Esophagus squamous epithelium (tissue), 5 donors: ENCODE measurements at regions not wholly inside any gene's neighbourhood (a gene's known extent, or its start where the extent isn't known, plus 50 kb on each side); places are given as distances from the start of the nearest gene placed in this dataset.
A peak's percentile ranks its signal among the peaks of the same experiment; 100 is the strongest.

Experiments used
- DNase-seq: peaks from one replicate; lab custom pipeline; 2025; lab: John Stamatoyannopoulos, UW
- H3K27ac ChIP-seq, 4 donors: fragments of 200-600 bp; sonication (generic); one replicate each; pipeline ENCODE4 v1.5.1; 2016 to 2019; ENCODE audit warnings: mild to moderate bottlenecking in 1 of 4
- H3K27me3 ChIP-seq, 4 donors: fragments of 200-600 bp; sonication (generic); 1 replicate in 3 of 4; 2 replicates in 1 of 4; pipeline versions ENCODE4 v1.5.1 to v1.6.0; 2017 to 2021; ENCODE audit warnings: antibody characterized with exemption in 1 of 4
- H3K36me3 ChIP-seq, 3 donors: fragments of 200-600 bp; sonication (generic); one replicate each; pipeline ENCODE4 v1.5.1; 2016 to 2019
- H3K4me1 ChIP-seq, 3 donors: fragments of 200-600 bp; sonication (generic); one replicate each; pipeline ENCODE4 v1.5.1; 2017 to 2019
- H3K4me3 ChIP-seq, 4 donors: fragments of 200-600 bp; sonication (generic); 1 replicate in 3 of 4; 2 replicates in 1 of 4; pipeline ENCODE4 v1.5.1; 2016 to 2019; ENCODE audit warnings: mild to moderate bottlenecking in 2 of 4, moderate library complexity in 1 of 4
- H3K9me3 ChIP-seq, 3 donors: fragments of 200-600 bp; sonication (generic); one replicate each; pipeline ENCODE4 v1.5.1; 2016 to 2019
- CTCF ChIP-seq, 6 experiments: fragments of 450-650 bp in 4 of 6; fragments of 200-600 bp in 2 of 6; sonication (generic) in 2 of 6; IDR thresholded peaks; one replicate each; pipeline ENCODE4 v1.5.1; 2016 to 2019; ENCODE audit warnings: antibody characterized with exemption in 6 of 6, mild to moderate bottlenecking in 4 of 6, moderate library complexity in 4 of 6
- POLR2A ChIP-seq, 4 donors: fragments of 450-650 bp; IDR thresholded peaks; one replicate each; pipeline ENCODE4 v1.6.1; 2017; ENCODE audit warnings: antibody characterized with exemption in 4 of 4, mild to moderate bottlenecking in 4 of 4, moderate library complexity in 3 of 4
- WGBS, 2 donors: methylation state at CpG; one replicate each; pipeline ENCODE4 v1.1.5; 2018; 5-methylcytosine and 5-hydroxymethylcytosine counted together
- intact Hi-C: fragments of 100-400 bp; cut with DNase I; formaldehyde crosslinking; loops from one replicate; pipeline ENCODE4 v1.15.0; 2022
- donor health status: DM: yes; HTN: yes; CAD: no.

- no peak overlapping the region for H3K4me3 ChIP-seq
- no peak for DNase-seq
- H3K27me3 ChIP-seq = no peaks in the 10 kb centered on the region
- H3K27ac ChIP-seq = no peak overlapping the region
- intact Hi-C loops = no loop called here
- no peaks in the 10 kb centered on the region for H3K4me1 ChIP-seq
- TF ChIP-seq CTCF (IDR thresholded peaks at IDR 0.05) (no peak), POLR2A (IDR thresholded peaks at IDR 0.05) (no peak)
- no peaks in the 10 kb centered on the region for H3K9me3 ChIP-seq
- H3K36me3 ChIP-seq = no peaks in the 10 kb centered on the region
Measured at GRCh38 chr5:20286512-20286911, 298.5 kb upstream of the CDH18 start.

GRCh38 chr5:20276959-20277263, 288.9 kb upstream of the CDH18 start:
- 71 to 82% methylated on average over 3 to 5 of the region's 5 CpGs for WGBS, 2 donors
- no peak overlapping the region for H3K27ac ChIP-seq
- no peaks in the 10 kb centered on the region for H3K36me3 ChIP-seq
- no peak overlapping the region for H3K4me3 ChIP-seq
- no peak for TF ChIP-seq POLR2A (IDR thresholded peaks at IDR 0.05)
- TF ChIP-seq CTCF (IDR thresholded peaks at IDR 0.05) = no peak
- no peak for DNase-seq
- no peaks in the 10 kb centered on the region for H3K27me3 ChIP-seq
- peaks cover 0 to 10% (median 0%) of the 10 kb centered on the region in 3 donors for H3K9me3 ChIP-seq
- peaks cover 0 to 16% (median 0%) of the 10 kb centered on the region in 3 donors for H3K4me1 ChIP-seq
- intact Hi-C loops = no loop called here

- Histone ChIP-seq H3K4me1 (peaks cover 0 to 16% (median 0%) of the 10 kb centered on the region in 3 donors), H3K27ac (peak overlapping the region in 2 of 4 donors; percentile 13 to 21), H3K4me3 (no peak overlapping the region), H3K27me3 (no peaks in the 10 kb centered on the region), H3K9me3 (peaks cover 0 to 10% (median 0%) of the 10 kb centered on the region in 3 donors), H3K36me3 (no peaks in the 10 kb centered on the region)
- WGBS, 2 donors = 73 to 88% methylated on average over 2 of the region's 3 CpGs
- no peak for DNase-seq
- TF ChIP-seq CTCF (IDR thresholded peaks at IDR 0.05) (no peak), POLR2A (IDR thresholded peaks at IDR 0.05) (no peak)
- intact Hi-C loops = no loop called here
Measured at GRCh38 chr5:20276061-20276958, 288.3 kb upstream of the CDH18 start.

- H3K4me1 ChIP-seq = no peaks in the 10 kb centered on the region
- no peak overlapping the region for H3K27ac ChIP-seq
- intact Hi-C loops = no loop called here
- WGBS, 2 donors = 77 to 93% methylated on average over 2 of the region's 2 CpGs
- H3K4me3 ChIP-seq = no peak overlapping the region
- no peak for TF ChIP-seq POLR2A (IDR thresholded peaks at IDR 0.05)
- TF ChIP-seq CTCF (IDR thresholded peaks at IDR 0.05) = no peak
- H3K9me3 ChIP-seq = no peaks in the 10 kb centered on the region
- DNase-seq = no peak
- no peaks in the 10 kb centered on the region for H3K27me3 ChIP-seq
- H3K36me3 ChIP-seq = no peaks in the 10 kb centered on the region
Measured at GRCh38 chr5:20266066-20266465, 278.1 kb upstream of the CDH18 start.

- DNase-seq = no peak
- 77 to 80% methylated on average over 3 of the region's 3 CpGs for WGBS, 2 donors
- H3K27ac ChIP-seq = no peak overlapping the region
- no peaks in the 10 kb centered on the region for H3K4me1 ChIP-seq
- no peaks in the 10 kb centered on the region for H3K9me3 ChIP-seq
- no peaks in the 10 kb centered on the region for H3K36me3 ChIP-seq
- H3K27me3 ChIP-seq = no peaks in the 10 kb centered on the region
- intact Hi-C loops = no loop called here
- H3K4me3 ChIP-seq = no peak overlapping the region
- TF ChIP-seq POLR2A (IDR thresholded peaks at IDR 0.05) (no peak), CTCF (IDR thresholded peaks at IDR 0.05) (no peak)
Measured at GRCh38 chr5:20262896-20263295, 274.9 kb upstream of the CDH18 start.
